Erythroblast (primary cell): ENCODE measurements at regions not wholly inside any gene's neighbourhood (a gene's known extent, or its start where the extent isn't known, plus 50 kb on each side); places are given as distances from the start of the nearest gene placed in this dataset.

ENCODE experiments used
- GATA1 ChIP-seq: IDR thresholded peaks from 2 replicates; pipeline ENCODE4 v1.6.1; 2011; ENCODE audit warnings: low read depth, mild to moderate bottlenecking, control low read depth, low read length, moderate library complexity
- POLR2A ChIP-seq: IDR thresholded peaks from 2 replicates; pipeline ENCODE4 v1.6.1; 2011; ENCODE audit warnings: mild to moderate bottlenecking, low read length

- no peak for TF ChIP-seq POLR2A
- TF ChIP-seq GATA1 = no peak
Observed at GRCh38 chr6:141242957-141243356, 889.8 kb upstream of the GJE1 start.
